ENCODE measurements at regions not wholly inside any gene's neighbourhood (a gene's known extent, or its start where the extent isn't known, plus 50 kb on each side); places are given as distances from the start of the nearest gene placed in this dataset.

- no peaks in the 10 kb centered on the region for H3K9me2 ChIP-seq (ENCODE audit: insufficient read depth)
- H3K4me2 ChIP-seq (ENCODE audit: low read length) = no peak overlapping the region
- ChIA-PET POLR2A (no interaction called here), CTCF (no interaction called here), RAD21 (ENCODE audit: low non-redundant PET in 1 of 2, low total read pairs in 2 of 2, uncharacterized antibody in 2 of 2, unreplicated experiment in 2 of 2) (no interaction called here)
- no peaks in the 10 kb centered on the region for H3K27me3 ChIP-seq (ENCODE audit: insufficient read depth, low read length)
- ATAC-seq (no peak), DNase-seq (ENCODE audit: low read depth, low spot score) (no peak)
- H3K9me3 ChIP-seq (ENCODE audit: control insufficient read depth in 1 of 2, insufficient read depth in 1 of 2, low read depth in 1 of 2, low read length in 2 of 2) = peaks cover 12 to 22% of the 10 kb centered on the region in 2 experiments; a peak in 2 of 4 replicates
- no peak overlapping the region for H3K27ac ChIP-seq (ENCODE audit: low read depth, low read length)
- no peak for TF ChIP-seq ATF3 (IDR thresholded peaks at IDR 0.05)
- TF ChIP-seq CEBPB (IDR thresholded peaks at IDR 0.05; ENCODE audit: low read depth) = no peak
- no peak for TF ChIP-seq POLR2A (IDR thresholded peaks at IDR 0.05; ENCODE audit: borderline replicate concordance, extremely low read depth, insufficient read depth, insufficient read length)
- no peak for TF ChIP-seq TCF7L2 (IDR thresholded peaks at IDR 0.05; ENCODE audit: borderline replicate concordance, extremely low read depth, insufficient read depth, insufficient read length)
- TF ChIP-seq JUND (IDR thresholded peaks at IDR 0.05) = no peak
- H3K9ac ChIP-seq (ENCODE audit: low read length) = no peak overlapping the region
- no peak overlapping the region for H2AFZ ChIP-seq (ENCODE audit: low read depth, low read length, poor library complexity, severe bottlenecking)
- no TSS peak for BruUV-seq (replicated peaks)
- no peaks in the 10 kb centered on the region for H3K4me1 ChIP-seq (ENCODE audit: control insufficient read depth in 1 of 2, insufficient read depth in 2 of 2, low read length in 2 of 2)
- intact Hi-C loops (cut with micrococcal nuclease) = no loop called here
- H3K36me3 ChIP-seq (ENCODE audit: control insufficient read depth in 1 of 2, insufficient read depth in 2 of 2, low read length in 2 of 2) = no peaks in the 10 kb centered on the region
- no peak overlapping the region for H3K4me3 ChIP-seq (replicated peaks in 1 of 2; ENCODE audit: low read depth in 1 of 2, low read length in 2 of 2)
- H4K20me1 ChIP-seq (ENCODE audit: insufficient read depth) = no peaks in the 10 kb centered on the region
- H3K79me2 ChIP-seq (ENCODE audit: insufficient read depth, low read length) = no peaks in the 10 kb centered on the region
Observed at GRCh38 chr5:13003457-13003856, 941.0 kb downstream of the DNAH5 start.

GRCh38 chr5:12999667-13000066, 944.8 kb downstream of the DNAH5 start:
- H3K9ac ChIP-seq (ENCODE audit: low read length) = no peak overlapping the region
- H3K4me1 ChIP-seq (ENCODE audit: control insufficient read depth in 1 of 2, insufficient read depth in 2 of 2, low read length in 2 of 2) = no peaks in the 10 kb centered on the region
- intact Hi-C loops (cut with micrococcal nuclease) = no loop called here
- peaks cover 7 to 26% of the 10 kb centered on the region in 2 experiments; a peak in 2 of 4 replicates for H3K9me3 ChIP-seq (ENCODE audit: control insufficient read depth in 1 of 2, insufficient read depth in 1 of 2, low read depth in 1 of 2, low read length in 2 of 2)
- H3K4me2 ChIP-seq (ENCODE audit: low read length) = no peak overlapping the region
- H4K20me1 ChIP-seq (ENCODE audit: insufficient read depth) = no peaks in the 10 kb centered on the region
- ATAC-seq (no peak), DNase-seq (ENCODE audit: low read depth, low spot score) (no peak)
- POLR2A ChIA-PET = no interaction called here
- CTCF ChIA-PET = no interaction called here
- H3K27me3 ChIP-seq (ENCODE audit: insufficient read depth, low read length) = no peaks in the 10 kb centered on the region
- RAD21 ChIA-PET (ENCODE audit: low non-redundant PET in 1 of 2, low total read pairs in 2 of 2, uncharacterized antibody in 2 of 2, unreplicated experiment in 2 of 2) = no interaction called here
- H2AFZ ChIP-seq (ENCODE audit: low read depth, low read length, poor library complexity, severe bottlenecking) = no peak overlapping the region
- no peaks in the 10 kb centered on the region for H3K9me2 ChIP-seq (ENCODE audit: insufficient read depth)
- BruUV-seq (replicated peaks) = no TSS peak
- no peaks in the 10 kb centered on the region for H3K79me2 ChIP-seq (ENCODE audit: insufficient read depth, low read length)
- H3K4me3 ChIP-seq (replicated peaks in 1 of 2; ENCODE audit: low read depth in 1 of 2, low read length in 2 of 2) = no peak overlapping the region
- no peak overlapping the region for H3K27ac ChIP-seq (ENCODE audit: low read depth, low read length)
- no peaks in the 10 kb centered on the region for H3K36me3 ChIP-seq (ENCODE audit: control insufficient read depth in 1 of 2, insufficient read depth in 2 of 2, low read length in 2 of 2)
- TF ChIP-seq POLR2A (IDR thresholded peaks at IDR 0.05; ENCODE audit: borderline replicate concordance, extremely low read depth, insufficient read depth, insufficient read length) (no peak), ELF1 (IDR thresholded peaks at IDR 0.05; ENCODE audit: borderline replicate concordance, low read depth) (no peak), CBX3 (IDR thresholded peaks at IDR 0.05; ENCODE audit: low read depth) (no peak), EGR1 (IDR thresholded peaks at IDR 0.05; ENCODE audit: low read depth) (no peak), ATF3 (IDR thresholded peaks at IDR 0.05) (no peak), CEBPB (IDR thresholded peaks at IDR 0.05; ENCODE audit: low read depth) (no peak), ZFX (IDR thresholded peaks at IDR 0.05) (no peak), POLR2AphosphoS5 (IDR thresholded peaks at IDR 0.05; ENCODE audit: low read depth, low read length) (no peak), MAX (IDR thresholded peaks at IDR 0.05) (no peak), ZBTB33 (IDR thresholded peaks at IDR 0.05; ENCODE audit: extremely low read depth, insufficient replicate concordance, low read length) (no peak), ZNF274 (IDR thresholded peaks at IDR 0.05; ENCODE audit: low read depth, low read length) (no peak), RAD21 (IDR thresholded peaks at IDR 0.05; ENCODE audit: low read depth) (no peak), JUND (IDR thresholded peaks at IDR 0.05) (no peak), REST (IDR thresholded peaks at IDR 0.05; ENCODE audit: low read depth) (no peak), FOSL1 (IDR thresholded peaks at IDR 0.05; ENCODE audit: low read depth) (no peak)

Measured in HCT116 (cell line).